Fibroblast of lung (primary cell): ENCODE measurements at regions not wholly inside any gene's neighbourhood (a gene's known extent, or its start where the extent isn't known, plus 50 kb on each side); places are given as distances from the start of the nearest gene placed in this dataset.
"Not testable (repeated sequence)": the region's sequence is repeated elsewhere in the genome, so short reads cannot be mapped to it uniquely, and the experiment has no call there.

Experiments
- DNase-seq, 2 donors: peaks; one replicate each; pipeline versions ENCODE4 v3.0.0 to v3.0.0-alpha.2; 2010; ENCODE audit warnings: low read depth in 2 of 2
- H2AFZ ChIP-seq: 2 replicates; pipeline ENCODE4 v1.5.1; 2012; ENCODE audit warnings: low read length, control low read depth, inconsistent platforms
- H3K27ac ChIP-seq: 2 replicates; pipeline ENCODE4 v1.5.1; 2011; ENCODE audit warnings: low read length, control low read depth; ENCODE audit not compliant: insufficient read depth
- H3K27me3 ChIP-seq: 2 replicates; pipeline ENCODE4 v1.5.1; 2011; ENCODE audit warnings: mild to moderate bottlenecking, low read length; ENCODE audit not compliant: control insufficient read depth, insufficient read depth
- H3K36me3 ChIP-seq: 2 replicates; pipeline ENCODE4 v1.5.1; 2011; ENCODE audit warnings: low read length; ENCODE audit not compliant: control insufficient read depth, insufficient read depth
- H3K4me1 ChIP-seq: 2 replicates; pipeline ENCODE4 v1.5.1; 2011; ENCODE audit warnings: low read length; ENCODE audit not compliant: control insufficient read depth, insufficient read depth; ENCODE audit errors: extremely low read depth
- H3K4me2 ChIP-seq: 2 replicates; pipeline ENCODE4 v1.5.1; 2011; ENCODE audit warnings: low read length, control low read depth; ENCODE audit not compliant: insufficient read depth; ENCODE audit errors: extremely low read depth
- H3K4me3 ChIP-seq, 4 experiments: fragments of 200-600 bp in 1 of 4; sonication (generic) in 1 of 4; replicated peaks in 1 of 4; 2 replicates each; pipeline ENCODE4 v1.5.1; 2011 to 2016; ENCODE audit warnings: low read length in 4 of 4, low read depth in 3 of 4, mild to moderate bottlenecking in 3 of 4, control low read depth in 2 of 4, inconsistent platforms in 1 of 4, mixed read lengths in 1 of 4; ENCODE audit not compliant: insufficient read depth in 1 of 4; ENCODE audit errors: control extremely low read depth in 1 of 4
- H3K79me2 ChIP-seq: 2 replicates; pipeline ENCODE4 v1.5.1; 2012; ENCODE audit warnings: mild to moderate bottlenecking, low read length, inconsistent platforms; ENCODE audit not compliant: control insufficient read depth, insufficient read depth
- H3K9ac ChIP-seq: 2 replicates; pipeline ENCODE4 v1.5.1; 2011; ENCODE audit warnings: mild to moderate bottlenecking, low read length, control low read depth; ENCODE audit not compliant: insufficient read depth
- H3K9me3 ChIP-seq: 2 replicates; pipeline ENCODE4 v1.5.1; 2012; ENCODE audit warnings: low read depth, low read length; ENCODE audit not compliant: control insufficient read depth, insufficient read depth
- H4K20me1 ChIP-seq: 2 replicates; pipeline ENCODE4 v1.5.1; 2011; ENCODE audit warnings: low read length; ENCODE audit not compliant: control insufficient read depth, insufficient read depth; ENCODE audit errors: extremely low read depth
- EZH2 ChIP-seq: IDR thresholded peaks from 2 replicates; pipeline ENCODE4 v1.5.1; 2012; ENCODE audit warnings: low read length, control low read depth, mild to moderate bottlenecking; ENCODE audit errors: missing control alignments
- TF ChIP-seq, protein P1 (sequence below), 2 donors: IDR thresholded peaks in 1 of 2; conservative IDR thresholded peaks in 1 of 2; 1 replicate in 1 of 2; 2 replicates in 1 of 2; pipeline ENCODE4 v1.5.1; 2011 to 2012; ENCODE audit warnings: low read length in 2 of 2, control low read depth in 1 of 2, inconsistent platforms in 1 of 2, low read depth in 1 of 2, mild to moderate bottlenecking in 1 of 2

DNA sequence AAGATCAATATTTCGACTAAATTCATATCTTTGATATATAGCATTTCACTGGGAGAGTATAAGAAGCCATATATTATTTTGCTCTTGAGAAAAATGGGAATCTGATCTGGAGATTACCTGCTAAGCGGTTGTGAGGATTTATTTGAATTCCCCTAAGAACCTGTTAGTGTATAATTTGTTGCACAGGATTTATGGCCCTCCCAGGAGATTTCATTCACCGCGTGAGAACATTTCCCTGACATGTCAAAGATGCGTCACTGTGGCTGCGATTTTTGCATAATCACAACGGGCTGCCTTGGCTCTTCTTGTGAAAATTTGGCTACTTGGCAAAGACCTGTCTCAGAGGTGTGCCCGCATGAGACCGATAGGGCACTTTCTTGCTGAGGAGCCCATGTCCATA, 184.7 kb upstream of the PFKP start:
- Histone ChIP-seq H3K79me2 (no peaks in the 10 kb centered on the region), H4K20me1 (no peaks in the 10 kb centered on the region), H3K27ac (no peak overlapping the region), H2AFZ (no peak overlapping the region), H3K27me3 (no peaks in the 10 kb centered on the region), H3K9ac (no peak overlapping the region), H3K4me2 (no peak overlapping the region), H3K9me3 (no peaks in the 10 kb centered on the region), H3K36me3 (no peaks in the 10 kb centered on the region), H3K4me1 (no peaks in the 10 kb centered on the region), H3K4me3 (no peak overlapping the region)
- no peak for DNase-seq
- no peak for TF ChIP-seq EZH2
- TF ChIP-seq, protein P1, sequence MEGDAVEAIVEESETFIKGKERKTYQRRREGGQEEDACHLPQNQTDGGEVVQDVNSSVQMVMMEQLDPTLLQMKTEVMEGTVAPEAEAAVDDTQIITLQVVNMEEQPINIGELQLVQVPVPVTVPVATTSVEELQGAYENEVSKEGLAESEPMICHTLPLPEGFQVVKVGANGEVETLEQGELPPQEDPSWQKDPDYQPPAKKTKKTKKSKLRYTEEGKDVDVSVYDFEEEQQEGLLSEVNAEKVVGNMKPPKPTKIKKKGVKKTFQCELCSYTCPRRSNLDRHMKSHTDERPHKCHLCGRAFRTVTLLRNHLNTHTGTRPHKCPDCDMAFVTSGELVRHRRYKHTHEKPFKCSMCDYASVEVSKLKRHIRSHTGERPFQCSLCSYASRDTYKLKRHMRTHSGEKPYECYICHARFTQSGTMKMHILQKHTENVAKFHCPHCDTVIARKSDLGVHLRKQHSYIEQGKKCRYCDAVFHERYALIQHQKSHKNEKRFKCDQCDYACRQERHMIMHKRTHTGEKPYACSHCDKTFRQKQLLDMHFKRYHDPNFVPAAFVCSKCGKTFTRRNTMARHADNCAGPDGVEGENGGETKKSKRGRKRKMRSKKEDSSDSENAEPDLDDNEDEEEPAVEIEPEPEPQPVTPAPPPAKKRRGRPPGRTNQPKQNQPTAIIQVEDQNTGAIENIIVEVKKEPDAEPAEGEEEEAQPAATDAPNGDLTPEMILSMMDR (conservative IDR thresholded peaks at IDR 0.05 in 1 of 2, IDR thresholded peaks at IDR 0.05 in 1 of 2; ENCODE audit: low read depth in 1 of 2, low read length in 2 of 2), result no peak

DNA sequence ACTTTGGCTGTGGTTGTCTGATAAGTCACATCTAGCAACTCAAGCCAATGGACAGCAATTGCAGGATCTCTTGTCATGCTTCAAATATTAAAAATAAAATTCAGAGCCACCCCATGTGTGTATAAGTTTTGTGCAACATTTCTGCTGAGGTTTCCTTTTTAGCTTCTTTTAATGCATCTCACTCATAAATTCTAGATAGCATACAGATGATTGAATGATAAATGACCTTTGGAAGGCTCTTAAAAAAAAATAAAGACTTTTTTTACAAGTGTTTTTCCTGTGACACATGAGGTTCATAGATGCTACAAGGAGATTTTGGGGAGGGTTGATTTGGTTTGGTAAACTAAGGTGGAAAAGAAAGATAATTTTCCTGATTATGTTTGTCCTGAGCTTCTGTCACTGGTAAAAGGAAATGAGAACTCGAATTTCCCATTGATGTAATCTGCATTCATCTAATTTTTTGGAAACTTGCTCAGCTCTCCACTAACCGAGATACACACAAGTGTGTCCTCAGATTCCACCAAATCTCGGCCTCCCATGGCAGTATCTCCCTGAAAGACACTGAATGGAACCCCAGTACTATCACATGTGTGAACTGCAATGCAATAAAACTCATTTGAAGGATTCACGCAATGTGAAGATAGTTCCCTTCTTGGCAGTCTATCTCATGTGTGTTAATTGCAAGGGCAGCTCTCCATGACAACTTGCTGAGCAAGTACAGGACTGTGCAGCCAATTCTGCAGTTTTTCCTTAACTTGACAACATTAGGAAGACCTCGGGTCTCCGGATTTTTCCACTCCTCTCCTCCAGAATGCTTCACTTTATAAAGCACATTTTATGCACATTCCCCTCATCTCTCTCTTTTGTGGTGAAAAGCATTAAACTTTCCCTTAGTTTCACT, 185.4 kb upstream of the PFKP start:
- no peak overlapping the region for H3K9ac ChIP-seq
- H3K27me3 ChIP-seq, result no peaks in the 10 kb centered on the region
- no peaks in the 10 kb centered on the region for H3K9me3 ChIP-seq
- TF ChIP-seq, protein P1 (conservative IDR thresholded peaks at IDR 0.05 in 1 of 2, IDR thresholded peaks at IDR 0.05 in 1 of 2; ENCODE audit: low read depth in 1 of 2, low read length in 2 of 2), result no peak
- no peak for TF ChIP-seq EZH2
- H3K27ac ChIP-seq, result no peak overlapping the region
- no peak for DNase-seq
- no peak overlapping the region for H3K4me2 ChIP-seq
- H3K79me2 ChIP-seq, result no peaks in the 10 kb centered on the region
- no peaks in the 10 kb centered on the region for H4K20me1 ChIP-seq
- no peak overlapping the region for H3K4me3 ChIP-seq
- no peak overlapping the region for H2AFZ ChIP-seq
- H3K4me1 ChIP-seq, result no peaks in the 10 kb centered on the region
- H3K36me3 ChIP-seq, result no peaks in the 10 kb centered on the region

DNA sequence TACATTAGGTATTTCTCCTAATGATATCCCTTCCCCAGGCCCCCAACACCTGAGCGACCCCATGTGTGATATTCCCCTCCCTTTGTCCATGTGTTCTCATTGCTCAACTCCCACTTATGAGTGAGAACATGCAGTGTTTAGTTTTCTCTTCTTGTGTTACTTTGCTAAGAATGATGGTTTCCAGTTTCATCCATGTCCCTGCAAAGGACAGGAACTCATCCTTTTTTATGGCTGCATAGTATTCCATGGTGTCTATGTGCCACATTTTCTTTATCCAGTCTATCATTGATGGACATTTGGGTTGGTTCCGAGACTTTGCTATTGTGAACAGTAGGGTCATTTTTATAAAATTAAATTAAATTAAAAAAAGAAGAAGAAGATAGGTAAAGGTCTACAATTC, 187.3 kb upstream of the PFKP start:
- DNase-seq, H3K4me1 ChIP-seq, H3K27me3 ChIP-seq, H3K4me3 ChIP-seq, H2AFZ ChIP-seq, H3K4me2 ChIP-seq, H3K9me3 ChIP-seq, H3K27ac ChIP-seq, H3K9ac ChIP-seq, H4K20me1 ChIP-seq, H3K79me2 ChIP-seq, H3K36me3 ChIP-seq: not testable (repeated sequence)
